Transverse colon (tissue), 3 donors: ENCODE measurements at regions not wholly inside any gene's neighbourhood (a gene's known extent, or its start where the extent isn't known, plus 50 kb on each side); places are given as distances from the start of the nearest gene placed in this dataset.

Experiments used
- CTCF ChIP-seq, 5 experiments: fragments of 200-600 bp in 3 of 5; fragments of 450-650 bp in 2 of 5; sonication (generic) in 3 of 5; IDR thresholded peaks; 1 replicate in 2 of 5; 2 replicates in 3 of 5; pipeline ENCODE4 v1.5.1; 2016 to 2017; ENCODE audit warnings: antibody characterized with exemption in 5 of 5, inconsistent platforms in 3 of 5, mild to moderate bottlenecking in 2 of 5, moderate library complexity in 1 of 5
- POLR2A ChIP-seq: fragments of 450-650 bp; IDR thresholded peaks from one replicate; pipeline ENCODE4 v1.6.1; 2016; ENCODE audit warnings: antibody characterized with exemption, mild to moderate bottlenecking, moderate library complexity

GRCh38 chr1:67955591-67955990, 94.8 kb downstream of the DIRAS3 start:
- TF ChIP-seq CTCF (IDR thresholded peaks at IDR 0.05) (no peak), POLR2A (no peak)
